ENCODE measurements at regions not wholly inside any gene's neighbourhood (a gene's known extent, or its start where the extent isn't known, plus 50 kb on each side); places are given as distances from the start of the nearest gene placed in this dataset.

GRCh38 chr5:141745390-141745789 lies 63.4 kb upstream of the ARAP3 start:
- no peak for TF ChIP-seq GATA2 (IDR thresholded peaks at IDR 0.05; ENCODE audit: low read depth, low read length)
- TF ChIP-seq GATA3 (IDR thresholded peaks at IDR 0.05; ENCODE audit: low read depth, low read length) = no peak

All from SH-SY5Y (cell line).